K562 (cell line): ENCODE measurements at regions not wholly inside any gene's neighbourhood (a gene's known extent, or its start where the extent isn't known, plus 50 kb on each side); places are given as distances from the start of the nearest gene placed in this dataset.

ENCODE experiments used
- ATAC-seq: fragments of 200-7000 bp; cut with Tn5 transposase; 3 replicates; pipeline ENCODE4 v1.9.1; 2020; ENCODE audit warnings: moderate library complexity
- BruUV-seq: library from RNA; stranded (reverse); fragments of 400-500 nt; replicated peaks from 2 replicates; lab custom pipeline; 2021; lab: Mats Ljungman, UMichigan
- CTCF ChIA-PET: fragments of 300-600 bp; formaldehyde crosslinking; extraction: SDS; loops from one replicate; lab custom pipeline; 2021; ENCODE audit warnings: low intra/inter-chr PET ratio; lab: Yijun Ruan, JAX
- POLR2A ChIA-PET: fragments of 300-600, 350-650 bp; sonication (Branson Sonifier 250); formaldehyde crosslinking; extraction: SDS; loops from one replicate; lab custom pipeline; 2021; ENCODE audit warnings: antibody characterized with exemption, inconsistent platforms; lab: Yijun Ruan, JAX
- DNase-seq, 4 experiments: peaks; one replicate each; pipeline versions ENCODE4 v3.0.0 to v3.0.0-alpha.2; 2011 to 2018; ENCODE audit warnings: low spot score in 3 of 4, mixed read lengths in 3 of 4; ENCODE audit errors: extremely low read depth in 1 of 4
- FAIRE-seq: peaks from 2 replicates; lab custom pipeline; 2011; peaks lifted over from hg19 to GRCh38; lab: Jason Lieb, UNC
- H2AFZ ChIP-seq: 2 replicates; pipeline ENCODE4 v1.6.0; 2011; ENCODE audit warnings: low read depth, low read length, control low read depth, inconsistent platforms
- H3K27ac ChIP-seq: fragments of 200-600 bp; 3 replicates; pipeline ENCODE4 v1.8.0; 2011; ENCODE audit warnings: low read depth, mild to moderate bottlenecking, control low read depth, inconsistent platforms, low read length, moderate library complexity, mixed read lengths; ENCODE audit errors: extremely low read depth
- H3K27me3 ChIP-seq, 2 experiments: fragments of 300-600 bp in 1 of 2; 2 replicates in 1 of 2; 3 replicates in 1 of 2; pipeline versions ENCODE4 v1.6.0 to v1.8.0; 2011; ENCODE audit warnings: inconsistent platforms in 2 of 2, low read length in 2 of 2, mild to moderate bottlenecking in 1 of 2, mixed read lengths in 1 of 2, moderate library complexity in 1 of 2; ENCODE audit not compliant: control insufficient read depth in 2 of 2, insufficient read depth in 2 of 2
- H3K36me3 ChIP-seq: fragments of 300-600 bp; 3 replicates; pipeline ENCODE4 v1.8.0; 2011; ENCODE audit warnings: mild to moderate bottlenecking, low read length, inconsistent platforms; ENCODE audit not compliant: control insufficient read depth, insufficient read depth
- H3K4me1 ChIP-seq, 2 experiments: fragments of 200-600 bp in 1 of 2; replicated peaks in 1 of 2; 2 replicates in 1 of 2; 3 replicates in 1 of 2; pipeline versions ENCODE4 v1.5.1 to v1.8.0; 2011; ENCODE audit warnings: inconsistent platforms in 2 of 2, low read length in 2 of 2, mild to moderate bottlenecking in 1 of 2, mixed read lengths in 1 of 2, moderate library complexity in 1 of 2; ENCODE audit not compliant: control insufficient read depth in 2 of 2, insufficient read depth in 2 of 2
- H3K4me2 ChIP-seq: 2 replicates; pipeline ENCODE4 v1.6.1; 2011; ENCODE audit warnings: low read length, control low read depth, inconsistent platforms, mixed read lengths; ENCODE audit not compliant: insufficient read depth
- H3K4me3 ChIP-seq: fragments of 200-600 bp; sonication (generic), shearing (Covaris generic); 2 replicates; pipeline ENCODE4 v1.5.1; 2016; ENCODE audit warnings: control low read depth, inconsistent platforms
- H3K79me2 ChIP-seq: fragments of 200-600 bp; 3 replicates; pipeline ENCODE4 v1.8.0; 2011; ENCODE audit warnings: low read length, inconsistent platforms; ENCODE audit not compliant: control insufficient read depth, insufficient read depth
- H3K9ac ChIP-seq, 2 experiments: 2 replicates each; pipeline versions ENCODE4 v1.6.0 to v1.6.1; 2011; ENCODE audit warnings: low read depth in 2 of 2, low read length in 2 of 2, control low read depth in 1 of 2, inconsistent platforms in 1 of 2, mild to moderate bottlenecking in 1 of 2, mixed read lengths in 1 of 2; ENCODE audit not compliant: insufficient read depth in 1 of 2
- H3K9me1 ChIP-seq: one replicate; pipeline ENCODE4 v1.6.0; 2011; ENCODE audit warnings: inconsistent platforms, mild to moderate bottlenecking, low read length, moderate library complexity; ENCODE audit not compliant: control insufficient read depth, insufficient read depth
- H3K9me3 ChIP-seq: replicated peaks from 2 replicates; pipeline ENCODE4 v1.5.1; 2011; ENCODE audit warnings: low read depth, low read length, inconsistent platforms; ENCODE audit not compliant: control insufficient read depth, insufficient read depth
- H4K20me1 ChIP-seq: replicated peaks from 2 replicates; pipeline ENCODE4 v1.6.1; 2011; ENCODE audit warnings: low read length, inconsistent platforms, mixed read lengths; ENCODE audit not compliant: control insufficient read depth, insufficient read depth
- ARID1B ChIP-seq: fragments of 450-650 bp; IDR thresholded peaks from 2 replicates; pipeline ENCODE4 v1.6.1; 2016; ENCODE audit warnings: antibody characterized with exemption, mild to moderate bottlenecking, inconsistent platforms
- KDM2B ChIP-seq: fragments of 250-450 bp; sonication (Bioruptor Pico); IDR thresholded peaks from 2 replicates; pipeline ENCODE4 v1.8.0; 2021; ENCODE audit warnings: mild to moderate bottlenecking, moderate library complexity
- MBD1 ChIP-seq: fragments of 250-450 bp; sonication (Bioruptor Pico); IDR thresholded peaks from 2 replicates; pipeline ENCODE4 v1.8.0; 2022; ENCODE audit warnings: inconsistent platforms
- SMARCC2 ChIP-seq: fragments of 450-650 bp; IDR thresholded peaks from 2 replicates; pipeline ENCODE4 v1.6.1; 2017; ENCODE audit warnings: antibody characterized with exemption, moderate library complexity, mild to moderate bottlenecking, low read depth
- TRIM25 ChIP-seq: fragments of 450-650 bp; IDR thresholded peaks from 2 replicates; pipeline ENCODE4 v1.7.0; 2016; ENCODE audit warnings: borderline replicate concordance
- ZNF253 ChIP-seq: fragments of 250-450 bp; sonication (Bioruptor Pico); conservative IDR thresholded peaks from 2 replicates; pipeline ENCODE4 v1.6.1; 2021; ENCODE audit warnings: mild to moderate bottlenecking
- ZNF316 ChIP-seq: fragments of 450-650 bp; IDR thresholded peaks from 2 replicates; pipeline ENCODE4 v1.6.1; 2016
- WGBS: fragments of 100-300 bp; shearing (Covaris generic); methylation state at CpG from one replicate; pipeline ENCODE4 v1.1.6; 2016; ENCODE audit warnings: low coverage, mixed read lengths; ENCODE audit not compliant: insufficient coverage; ENCODE audit errors: missing lambda C conversion rate; 5-methylcytosine and 5-hydroxymethylcytosine counted together
- in situ Hi-C: fragments of 300-500 bp; cut with MboI; formaldehyde crosslinking; loops from 4 replicates; pipeline ENCODE4 v1.15.0; 2018; ENCODE audit warnings: inconsistent platforms, mixed read lengths
- intact Hi-C: fragments of 100-400 bp; cut with micrococcal nuclease; formaldehyde crosslinking; loops from 2 replicates; pipeline ENCODE4 v1.14.2; 2022

GRCh38 chr18:71336576-71337210 is 1047.8 kb downstream of the SOCS6 start (continued):
- TF ChIP-seq ZNF316 (no peak), TRIM25 (no peak), MBD1 (no peak), SMARCC2 (no peak), KDM2B (CRISPR knock-in tag) (no peak)

- in situ Hi-C loops (no loop called here), intact Hi-C loops (no loop called here)
- Histone ChIP-seq H3K27me3 (no peaks in the 10 kb centered on the region), H3K4me3 (no peak overlapping the region), H2AFZ (no peak overlapping the region), H3K4me2 (no peak overlapping the region), H3K9me3 (no peaks in the 10 kb centered on the region), H3K79me2 (no peaks in the 10 kb centered on the region), H3K9me1 (no peaks in the 10 kb centered on the region), H3K9ac (no peak overlapping the region), H3K36me3 (no peaks in the 10 kb centered on the region), H3K4me1 (no peaks in the 10 kb centered on the region), H3K27ac (no peak overlapping the region), H4K20me1 (no peaks in the 10 kb centered on the region)
- POLR2A ChIA-PET, result no interaction called here
- TF ChIP-seq ARID1B (no peak), ZNF253 (CRISPR knock-in tag) (no peak)
- DNase-seq (no peak), FAIRE-seq (no peak), ATAC-seq (no peak)
- no TSS peak for BruUV-seq
- CTCF ChIA-PET, result no interaction called here
- WGBS, result 0% methylated on average over 2 of the region's 2 CpGs
These were observed 1040.7 kb downstream of the SOCS6 start for GRCh38 chr18:71329563-71329962.
